ENCODE measurements at regions not wholly inside any gene's neighbourhood (a gene's known extent, or its start where the extent isn't known, plus 50 kb on each side); places are given as distances from the start of the nearest gene placed in this dataset.

- no peak overlapping the region for H3K4me3 ChIP-seq (ENCODE audit: low read depth, low read length)
- TF ChIP-seq CTCF (IDR thresholded peaks at IDR 0.05; ENCODE audit: borderline replicate concordance, insufficient read depth, low read depth, low read length), result no peak
These were observed 218.5 kb downstream of the C9orf50 start for GRCh38 chr9:129402371-129402739.

GRCh38 chr9:129401623-129402370 lies 219.1 kb downstream of the C9orf50 start:
- TF ChIP-seq CTCF (IDR thresholded peaks at IDR 0.05; ENCODE audit: borderline replicate concordance, insufficient read depth, low read depth, low read length), result no peak
- H3K4me3 ChIP-seq (ENCODE audit: low read depth, low read length), result no peak overlapping the region

- no peak overlapping the region for H3K4me3 ChIP-seq (ENCODE audit: low read depth, low read length)
- no peak for TF ChIP-seq CTCF (IDR thresholded peaks at IDR 0.05; ENCODE audit: borderline replicate concordance, insufficient read depth, low read depth, low read length)
These were observed 219.8 kb downstream of the C9orf50 start for GRCh38 chr9:129400971-129401622.

- TF ChIP-seq CTCF (IDR thresholded peaks at IDR 0.05; ENCODE audit: borderline replicate concordance, insufficient read depth, low read depth, low read length), result no peak
- no peak overlapping the region for H3K4me3 ChIP-seq (ENCODE audit: low read depth, low read length)
These were observed 220.6 kb downstream of the C9orf50 start for GRCh38 chr9:129400001-129400970.

GRCh38 chr9:129399634-129399990 lies 221.3 kb downstream of the C9orf50 start:
- TF ChIP-seq CTCF (IDR thresholded peaks at IDR 0.05; ENCODE audit: borderline replicate concordance, insufficient read depth, low read depth, low read length), result no peak
- no peak overlapping the region for H3K4me3 ChIP-seq (ENCODE audit: low read depth, low read length)

- TF ChIP-seq CTCF (IDR thresholded peaks at IDR 0.05; ENCODE audit: borderline replicate concordance, insufficient read depth, low read depth, low read length), result no peak
- H3K4me3 ChIP-seq (ENCODE audit: low read depth, low read length), result no peak overlapping the region
These were observed 221.0 kb upstream of the IER5L start for GRCh38 chr9:129398961-129399633.
